ENCODE measurements at regions not wholly inside any gene's neighbourhood (a gene's known extent, or its start where the extent isn't known, plus 50 kb on each side); places are given as distances from the start of the nearest gene placed in this dataset.

- no peak for TF ChIP-seq CTCF (conservative IDR thresholded peaks at IDR 0.05; ENCODE audit: low read depth in 2 of 2)
- TF ChIP-seq POLR2AphosphoS5 (IDR thresholded peaks at IDR 0.05; ENCODE audit: low read depth): no peak
- no peak for TF ChIP-seq REST (IDR thresholded peaks at IDR 0.05; ENCODE audit: unreplicated experiment)
- TF ChIP-seq ZNF331 (CRISPR knock-in tag; IDR thresholded peaks at IDR 0.05; ENCODE audit: low read depth): no peak
- no peak for TF ChIP-seq ZNF462 (CRISPR knock-in tag; IDR thresholded peaks at IDR 0.05)
- no peak for TF ChIP-seq EZH2 (IDR thresholded peaks at IDR 0.05; ENCODE audit: low read depth, unreplicated experiment)
- TF ChIP-seq CREB1 (CRISPR knock-in tag; IDR thresholded peaks at IDR 0.05; ENCODE audit: low read depth): no peak
- no peak for TF ChIP-seq ETS1 (IDR thresholded peaks at IDR 0.05)
- no peak for TF ChIP-seq NANOG (IDR thresholded peaks at IDR 0.05; ENCODE audit: borderline replicate concordance)
- TF ChIP-seq JUNB (IDR thresholded peaks at IDR 0.05; ENCODE audit: unreplicated experiment): no peak
- no peak for TF ChIP-seq STAT1 (IDR thresholded peaks at IDR 0.05; ENCODE audit: unreplicated experiment)
- TF ChIP-seq EZH2phosphoT487 (IDR thresholded peaks at IDR 0.05; ENCODE audit: unreplicated experiment): no peak
- TF ChIP-seq ZNF114 (CRISPR knock-in tag; IDR thresholded peaks at IDR 0.05): no peak
Measured at GRCh38 chr10:105742923-105743322, 1101.8 kb downstream of the SORCS3 start.

Data from GM23338 (cell line).